ENCODE measurements at regions not wholly inside any gene's neighbourhood (a gene's known extent, or its start where the extent isn't known, plus 50 kb on each side); places are given as distances from the start of the nearest gene placed in this dataset.

DNA sequence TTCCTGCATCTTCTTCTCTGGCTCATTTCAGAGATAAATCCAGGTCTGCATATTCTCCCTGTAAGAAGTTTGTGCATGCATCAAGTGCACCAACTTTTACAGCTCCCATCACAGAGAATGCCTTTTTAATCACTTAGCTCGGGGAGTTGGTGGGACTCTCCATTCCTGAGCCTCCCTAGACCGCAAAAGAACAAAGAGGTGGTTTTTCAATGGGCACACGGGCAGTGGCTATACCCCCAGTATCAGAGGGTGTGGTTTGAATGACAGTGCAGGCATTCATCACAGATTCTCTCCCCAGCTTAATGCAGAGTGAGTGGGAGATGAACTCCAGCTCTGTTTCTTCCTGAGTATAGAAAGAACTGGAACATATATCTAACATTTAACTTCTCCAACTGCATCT is 264.7 kb upstream of the NR4A3 start:
- no peak for TF ChIP-seq POLR2A (IDR thresholded peaks at IDR 0.05)
- TF ChIP-seq, protein P1, sequence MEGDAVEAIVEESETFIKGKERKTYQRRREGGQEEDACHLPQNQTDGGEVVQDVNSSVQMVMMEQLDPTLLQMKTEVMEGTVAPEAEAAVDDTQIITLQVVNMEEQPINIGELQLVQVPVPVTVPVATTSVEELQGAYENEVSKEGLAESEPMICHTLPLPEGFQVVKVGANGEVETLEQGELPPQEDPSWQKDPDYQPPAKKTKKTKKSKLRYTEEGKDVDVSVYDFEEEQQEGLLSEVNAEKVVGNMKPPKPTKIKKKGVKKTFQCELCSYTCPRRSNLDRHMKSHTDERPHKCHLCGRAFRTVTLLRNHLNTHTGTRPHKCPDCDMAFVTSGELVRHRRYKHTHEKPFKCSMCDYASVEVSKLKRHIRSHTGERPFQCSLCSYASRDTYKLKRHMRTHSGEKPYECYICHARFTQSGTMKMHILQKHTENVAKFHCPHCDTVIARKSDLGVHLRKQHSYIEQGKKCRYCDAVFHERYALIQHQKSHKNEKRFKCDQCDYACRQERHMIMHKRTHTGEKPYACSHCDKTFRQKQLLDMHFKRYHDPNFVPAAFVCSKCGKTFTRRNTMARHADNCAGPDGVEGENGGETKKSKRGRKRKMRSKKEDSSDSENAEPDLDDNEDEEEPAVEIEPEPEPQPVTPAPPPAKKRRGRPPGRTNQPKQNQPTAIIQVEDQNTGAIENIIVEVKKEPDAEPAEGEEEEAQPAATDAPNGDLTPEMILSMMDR (IDR thresholded peaks at IDR 0.05): no peak
